Astrocyte of the spinal cord (primary cell): ENCODE measurements at regions not wholly inside any gene's neighbourhood (a gene's known extent, or its start where the extent isn't known, plus 50 kb on each side); places are given as distances from the start of the nearest gene placed in this dataset.

Experiments used
- DNase-seq: peaks from one replicate; pipeline ENCODE4 v3.0.0; 2011; ENCODE audit warnings: low read depth, low spot score
- H3K4me3 ChIP-seq: 2 replicates; pipeline ENCODE4 v1.5.1; 2011; ENCODE audit warnings: low read depth, mild to moderate bottlenecking, low read length, moderate library complexity
- CTCF ChIP-seq: IDR thresholded peaks from 2 replicates; pipeline ENCODE4 v1.5.1; 2012; ENCODE audit warnings: low read depth, mild to moderate bottlenecking, low read length, inconsistent platforms
- in situ Hi-C: cut with HindIII; loops from 2 replicates; pipeline ENCODE4 v1.10.0; 2017; ENCODE audit warnings: low sequenced_read_pairs

GRCh38 chr11:128282053-128282452, 305.3 kb downstream of the ETS1 start:
- DNase-seq, result no peak
- TF ChIP-seq CTCF, result no peak
- H3K4me3 ChIP-seq, result no peak overlapping the region
- in situ Hi-C loops, result no loop called here

- no peak for DNase-seq
- H3K4me3 ChIP-seq, result no peak overlapping the region
- TF ChIP-seq CTCF, result no peak
- in situ Hi-C loops, result no loop called here
Measured at GRCh38 chr11:128279866-128280265, 307.5 kb downstream of the ETS1 start.

GRCh38 chr11:128273736-128274135, 313.6 kb downstream of the ETS1 start:
- no peak overlapping the region for H3K4me3 ChIP-seq
- in situ Hi-C loops, result no loop called here
- DNase-seq, result no peak
- no peak for TF ChIP-seq CTCF

GRCh38 chr11:128271401-128271800, 316.0 kb downstream of the ETS1 start:
- TF ChIP-seq CTCF, result no peak
- H3K4me3 ChIP-seq, result no peak overlapping the region
- in situ Hi-C loops, result no loop called here
- no peak for DNase-seq

- TF ChIP-seq CTCF, result no peak
- DNase-seq, result no peak
- in situ Hi-C loops, result no loop called here
- no peak overlapping the region for H3K4me3 ChIP-seq
Measured at GRCh38 chr11:128269466-128269865, 317.9 kb downstream of the ETS1 start.

- H3K4me3 ChIP-seq, result no peak overlapping the region
- DNase-seq, result no peak
- in situ Hi-C loops, result no loop called here
- no peak for TF ChIP-seq CTCF
Measured at GRCh38 chr11:128266893-128267292, 320.5 kb downstream of the ETS1 start.
